CD4-positive, alpha-beta T cell treated with Interleukin-10 for 1 hour (primary cell): ENCODE measurements at regions not wholly inside any gene's neighbourhood (a gene's known extent, or its start where the extent isn't known, plus 50 kb on each side); places are given as distances from the start of the nearest gene placed in this dataset.

ENCODE experiments used
- DNase-seq: peaks from one replicate; pipeline ENCODE4 v3.0.0-alpha.2; 2020

- no peak for DNase-seq
Measured at GRCh38 chr16:76190480-76190879, 86.7 kb upstream of the CNTNAP4 start.

GRCh38 chr16:76193906-76194615 is 83.1 kb upstream of the CNTNAP4 start:
- no peak for DNase-seq

- DNase-seq, result no peak
Measured at GRCh38 chr16:76194616-76195015, 82.6 kb upstream of the CNTNAP4 start.

- DNase-seq, result no peak
Measured at GRCh38 chr16:76195056-76195455, 82.1 kb upstream of the CNTNAP4 start.

- no peak for DNase-seq
Measured at GRCh38 chr16:76195648-76196047, 81.6 kb upstream of the CNTNAP4 start.

GRCh38 chr16:76197900-76198299 is 79.3 kb upstream of the CNTNAP4 start:
- DNase-seq, result no peak

- DNase-seq, result no peak
Measured at GRCh38 chr16:76199681-76200220, 77.5 kb upstream of the CNTNAP4 start.

- no peak for DNase-seq
Measured at GRCh38 chr16:76201385-76201784, 75.8 kb upstream of the CNTNAP4 start.

GRCh38 chr16:76204249-76204648 is 73.0 kb upstream of the CNTNAP4 start:
- DNase-seq, result no peak

GRCh38 chr16:76207270-76207669 is 69.9 kb upstream of the CNTNAP4 start:
- no peak for DNase-seq

- DNase-seq, result no peak
Measured at GRCh38 chr16:76210157-76210556, 67.0 kb upstream of the CNTNAP4 start.

- no peak for DNase-seq
Measured at GRCh38 chr16:76213860-76214259, 63.3 kb upstream of the CNTNAP4 start.

- no peak for DNase-seq
Measured at GRCh38 chr16:76214856-76215255, 62.3 kb upstream of the CNTNAP4 start.

GRCh38 chr16:76222087-76222486 is 55.1 kb upstream of the CNTNAP4 start:
- DNase-seq, result no peak

GRCh38 chr16:76222853-76223252 is 54.3 kb upstream of the CNTNAP4 start:
- DNase-seq, result no peak

GRCh38 chr16:76226011-76226410 is 51.2 kb upstream of the CNTNAP4 start:
- DNase-seq, result no peak

GRCh38 chr16:76226481-76226880 is 50.7 kb upstream of the CNTNAP4 start:
- no peak for DNase-seq
